Astrocyte of the spinal cord (primary cell): ENCODE measurements at regions not wholly inside any gene's neighbourhood (a gene's known extent, or its start where the extent isn't known, plus 50 kb on each side); places are given as distances from the start of the nearest gene placed in this dataset.

Experiments used
- DNase-seq: peaks from one replicate; pipeline ENCODE4 v3.0.0; 2011; ENCODE audit warnings: low read depth, low spot score
- H3K4me3 ChIP-seq: 2 replicates; pipeline ENCODE4 v1.5.1; 2011; ENCODE audit warnings: low read depth, mild to moderate bottlenecking, low read length, moderate library complexity
- in situ Hi-C: cut with HindIII; loops from 2 replicates; pipeline ENCODE4 v1.10.0; 2017; ENCODE audit warnings: low sequenced_read_pairs
- TF ChIP-seq, protein P1 (sequence below): IDR thresholded peaks from 2 replicates; pipeline ENCODE4 v1.5.1; 2012; ENCODE audit warnings: low read depth, mild to moderate bottlenecking, low read length, inconsistent platforms

DNA sequence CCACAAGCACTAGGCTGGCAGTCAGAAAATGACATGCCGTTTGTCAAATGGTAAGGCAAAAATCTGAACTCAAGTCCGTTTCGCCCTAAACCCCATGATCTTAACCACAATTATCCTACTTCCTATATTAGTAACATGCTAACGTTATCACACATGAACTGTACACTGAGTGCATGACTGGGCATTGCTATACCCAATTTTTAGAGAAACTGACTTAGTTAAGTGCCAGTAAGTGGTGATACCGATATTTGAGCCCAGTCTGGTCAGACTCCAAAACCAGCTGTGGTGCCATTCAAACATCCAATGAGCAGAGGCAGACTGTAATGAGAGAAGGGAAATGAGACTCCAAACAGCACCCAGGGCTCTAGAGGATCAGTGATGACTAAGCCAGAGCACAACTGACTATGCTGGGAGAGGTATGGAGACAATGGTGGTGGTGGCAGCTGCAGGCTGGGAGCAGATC, 311.7 kb upstream of the PKDCC start:
- TF ChIP-seq, protein P1, sequence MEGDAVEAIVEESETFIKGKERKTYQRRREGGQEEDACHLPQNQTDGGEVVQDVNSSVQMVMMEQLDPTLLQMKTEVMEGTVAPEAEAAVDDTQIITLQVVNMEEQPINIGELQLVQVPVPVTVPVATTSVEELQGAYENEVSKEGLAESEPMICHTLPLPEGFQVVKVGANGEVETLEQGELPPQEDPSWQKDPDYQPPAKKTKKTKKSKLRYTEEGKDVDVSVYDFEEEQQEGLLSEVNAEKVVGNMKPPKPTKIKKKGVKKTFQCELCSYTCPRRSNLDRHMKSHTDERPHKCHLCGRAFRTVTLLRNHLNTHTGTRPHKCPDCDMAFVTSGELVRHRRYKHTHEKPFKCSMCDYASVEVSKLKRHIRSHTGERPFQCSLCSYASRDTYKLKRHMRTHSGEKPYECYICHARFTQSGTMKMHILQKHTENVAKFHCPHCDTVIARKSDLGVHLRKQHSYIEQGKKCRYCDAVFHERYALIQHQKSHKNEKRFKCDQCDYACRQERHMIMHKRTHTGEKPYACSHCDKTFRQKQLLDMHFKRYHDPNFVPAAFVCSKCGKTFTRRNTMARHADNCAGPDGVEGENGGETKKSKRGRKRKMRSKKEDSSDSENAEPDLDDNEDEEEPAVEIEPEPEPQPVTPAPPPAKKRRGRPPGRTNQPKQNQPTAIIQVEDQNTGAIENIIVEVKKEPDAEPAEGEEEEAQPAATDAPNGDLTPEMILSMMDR, result no peak
- no peak overlapping the region for H3K4me3 ChIP-seq
- in situ Hi-C loops, result no loop called here
- no peak for DNase-seq

DNA sequence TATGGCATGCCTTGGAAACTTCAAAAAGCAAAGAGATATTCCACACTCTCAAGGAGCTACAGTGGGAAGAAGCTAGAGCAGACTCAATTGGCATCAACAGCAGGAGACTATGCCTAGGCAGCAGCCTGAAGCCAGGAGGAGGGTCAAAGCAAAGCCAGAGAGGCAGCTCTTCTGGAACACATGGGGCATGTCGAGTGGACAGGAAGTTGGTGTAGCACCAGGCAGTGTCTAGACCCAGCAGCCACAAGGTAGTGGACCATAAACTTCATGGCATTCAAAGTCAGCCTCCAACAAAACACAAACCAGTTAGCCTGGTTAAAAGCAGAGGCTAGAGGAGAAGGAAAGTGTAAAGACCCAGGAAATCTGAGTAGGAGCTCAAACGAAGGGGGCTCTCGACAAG, 311.2 kb upstream of the PKDCC start:
- DNase-seq, result no peak
- in situ Hi-C loops, result no loop called here
- TF ChIP-seq, protein P1, result no peak
- H3K4me3 ChIP-seq, result no peak overlapping the region

DNA sequence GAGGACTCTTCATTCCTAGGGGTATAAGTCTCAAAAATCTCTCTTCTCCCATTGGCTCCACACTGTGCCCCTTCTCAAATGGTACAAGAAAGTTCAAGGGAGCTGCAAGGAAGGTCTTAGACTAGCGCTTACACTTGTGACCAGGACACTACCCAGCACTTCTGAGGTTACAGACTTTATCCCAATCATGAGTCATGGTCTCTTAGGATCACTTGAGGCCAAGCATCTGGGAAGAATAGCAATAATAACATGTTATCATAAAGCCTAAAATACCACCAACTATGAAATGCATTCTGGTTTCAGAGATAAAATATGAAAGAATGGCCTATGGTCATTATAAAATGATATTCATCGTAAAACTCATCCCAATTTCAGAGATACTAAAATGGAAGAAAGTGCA, 309.9 kb upstream of the PKDCC start:
- no peak for DNase-seq
- in situ Hi-C loops, result no loop called here
- no peak overlapping the region for H3K4me3 ChIP-seq
- TF ChIP-seq, protein P1, result no peak

DNA sequence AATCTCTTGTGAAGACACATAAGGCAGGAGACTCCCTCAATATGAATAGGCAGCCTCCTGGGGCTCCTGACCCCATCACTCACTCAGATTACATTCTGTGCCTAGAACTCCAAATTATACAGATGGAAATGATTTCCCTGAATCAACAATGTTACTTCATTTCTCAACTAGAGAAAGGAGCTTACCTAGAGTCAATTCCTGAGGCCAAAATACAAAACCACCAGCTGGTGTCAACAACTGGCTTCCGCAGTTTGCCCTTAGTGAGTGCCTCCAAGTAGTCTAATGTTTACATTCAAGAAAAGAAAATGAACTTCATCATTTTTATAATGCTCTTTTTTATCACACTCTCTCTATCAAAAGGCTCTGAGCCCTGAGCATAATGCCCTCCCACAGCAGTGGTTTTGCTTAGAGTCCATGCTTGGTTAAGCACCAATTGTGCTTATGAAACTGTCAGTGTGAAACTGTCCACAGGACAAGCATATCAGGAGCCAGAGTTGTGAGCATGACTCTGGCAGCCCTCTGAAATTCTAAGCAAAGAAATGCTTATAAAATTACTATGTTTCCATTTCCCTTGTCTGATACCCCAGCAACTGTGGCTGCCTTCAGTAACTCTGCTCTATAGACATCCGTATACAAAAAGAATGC, 305.7 kb upstream of the PKDCC start:
- no peak for DNase-seq
- TF ChIP-seq, protein P1, result no peak
- no peak overlapping the region for H3K4me3 ChIP-seq
- in situ Hi-C loops, result no loop called here

DNA sequence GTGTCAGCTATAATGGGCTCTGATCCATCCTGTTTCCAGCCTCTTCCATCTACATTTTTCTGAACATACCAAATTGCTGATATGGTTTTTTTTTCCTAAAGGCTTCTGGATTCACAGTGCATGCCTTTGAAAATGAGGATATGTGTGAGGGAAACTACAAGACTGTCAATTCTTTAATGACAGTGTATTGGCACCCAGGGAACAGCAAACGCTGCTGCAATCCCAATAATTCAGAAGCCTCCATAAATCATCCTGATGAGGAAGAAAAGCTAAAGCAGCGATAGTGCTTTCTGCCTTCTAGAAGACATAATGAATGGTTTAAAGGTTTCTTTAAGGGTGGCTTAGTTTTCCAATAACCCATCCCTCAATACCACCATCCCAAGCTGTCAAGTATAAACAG, 304.5 kb upstream of the PKDCC start:
- H3K4me3 ChIP-seq, result no peak overlapping the region
- TF ChIP-seq, protein P1, result no peak
- in situ Hi-C loops, result no loop called here
- DNase-seq, result no peak

DNA sequence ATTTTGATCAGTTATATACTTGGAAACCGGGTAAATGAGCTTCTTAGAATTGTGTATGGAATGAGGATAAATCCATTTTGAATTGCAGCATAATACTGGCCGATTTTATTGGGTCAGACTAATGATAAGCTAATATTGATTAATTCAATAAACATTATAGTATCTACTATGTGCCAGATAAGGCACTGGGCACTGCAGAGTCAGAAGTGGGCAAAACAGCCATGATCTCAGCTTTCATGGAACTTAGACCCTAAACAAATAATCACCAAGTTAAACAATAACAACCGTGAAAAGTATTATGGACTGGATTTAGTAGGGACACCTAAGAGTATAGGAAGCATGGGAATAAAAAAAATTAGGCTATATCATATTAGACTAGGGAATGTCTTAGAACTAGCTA, 297.0 kb upstream of the PKDCC start:
- no peak overlapping the region for H3K4me3 ChIP-seq
- TF ChIP-seq, protein P1, result no peak
- in situ Hi-C loops, result no loop called here

More for the DNA sequence above, 297.0 kb upstream of the PKDCC start:
- no peak for DNase-seq
